ENCODE measurements at regions not wholly inside any gene's neighbourhood (a gene's known extent, or its start where the extent isn't known, plus 50 kb on each side); places are given as distances from the start of the nearest gene placed in this dataset.
A peak's percentile ranks its signal among the peaks of the same experiment; 100 is the strongest.

DNA sequence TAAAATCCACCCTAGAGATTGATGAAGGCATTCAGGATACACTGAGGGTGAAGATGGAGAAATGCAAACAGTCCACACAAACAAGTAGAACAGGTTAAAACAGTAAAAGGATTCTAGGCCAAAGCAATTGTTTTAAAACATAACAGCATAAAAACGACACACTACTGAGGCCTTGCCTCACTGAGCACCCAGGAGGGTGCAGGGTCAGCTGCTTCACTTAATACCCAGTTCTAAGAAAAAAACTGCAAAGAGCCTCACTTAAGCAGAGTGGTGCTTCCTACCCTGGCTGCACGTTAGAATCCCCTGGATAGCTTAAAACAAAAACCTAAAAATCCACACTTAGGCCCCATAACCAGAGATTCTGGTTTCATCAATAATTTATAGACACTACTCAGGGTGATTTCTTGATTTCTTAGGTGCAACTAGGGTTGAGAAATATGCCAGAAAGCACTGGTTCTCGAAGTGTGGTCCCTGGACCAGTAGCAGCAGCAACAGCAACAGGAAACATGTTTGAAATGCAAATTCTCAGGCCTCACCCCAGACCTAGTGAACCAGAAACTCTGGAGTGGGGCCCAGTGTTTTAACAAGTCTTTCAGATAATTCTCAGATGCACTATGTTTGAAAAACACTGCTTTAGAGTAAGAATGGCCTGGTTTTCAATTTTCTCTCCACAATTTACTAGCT, 279.1 kb downstream of the ZEB2 start:
- no peak for DNase-seq

DNA sequence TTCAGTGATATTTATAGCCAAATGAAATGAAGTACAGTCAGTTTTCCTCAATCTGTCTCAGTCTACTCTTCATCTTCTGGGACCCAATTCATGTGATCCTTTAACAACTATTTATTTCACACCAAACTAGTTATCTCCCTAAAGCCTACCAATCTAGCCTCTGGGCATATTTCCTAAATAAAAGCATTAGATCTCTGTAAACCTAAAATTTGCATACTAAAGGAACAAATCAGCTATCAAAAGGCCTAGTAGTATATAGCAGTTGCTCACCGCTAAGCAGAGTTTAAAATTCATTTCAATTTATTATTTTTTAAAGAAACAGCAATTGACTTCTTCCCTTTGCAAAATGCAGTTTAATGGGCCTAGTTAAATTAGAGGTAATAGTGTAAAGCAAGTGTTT, 280.2 kb downstream of the ZEB2 start:
- no peak for DNase-seq

DNA sequence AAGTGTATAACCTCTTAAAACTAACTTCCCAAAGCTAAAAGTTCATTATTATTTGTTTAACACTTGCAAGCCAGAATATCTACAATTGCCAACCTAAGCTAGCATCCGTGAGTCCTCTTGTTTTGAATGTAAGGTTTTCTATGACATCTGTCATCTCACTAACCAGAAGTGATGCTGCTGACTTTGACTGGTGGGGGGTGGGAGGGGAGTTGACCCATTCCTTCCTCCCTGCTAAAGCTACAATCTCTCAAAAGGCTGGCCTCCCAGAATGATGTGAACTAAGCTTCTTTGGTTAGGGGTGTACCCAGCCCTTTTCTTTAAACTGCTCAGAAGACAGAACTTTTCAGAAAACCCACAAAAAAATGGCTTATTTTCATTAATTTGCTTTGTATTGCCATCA, 280.6 kb downstream of the ZEB2 start:
- DNase-seq = no peak

DNA sequence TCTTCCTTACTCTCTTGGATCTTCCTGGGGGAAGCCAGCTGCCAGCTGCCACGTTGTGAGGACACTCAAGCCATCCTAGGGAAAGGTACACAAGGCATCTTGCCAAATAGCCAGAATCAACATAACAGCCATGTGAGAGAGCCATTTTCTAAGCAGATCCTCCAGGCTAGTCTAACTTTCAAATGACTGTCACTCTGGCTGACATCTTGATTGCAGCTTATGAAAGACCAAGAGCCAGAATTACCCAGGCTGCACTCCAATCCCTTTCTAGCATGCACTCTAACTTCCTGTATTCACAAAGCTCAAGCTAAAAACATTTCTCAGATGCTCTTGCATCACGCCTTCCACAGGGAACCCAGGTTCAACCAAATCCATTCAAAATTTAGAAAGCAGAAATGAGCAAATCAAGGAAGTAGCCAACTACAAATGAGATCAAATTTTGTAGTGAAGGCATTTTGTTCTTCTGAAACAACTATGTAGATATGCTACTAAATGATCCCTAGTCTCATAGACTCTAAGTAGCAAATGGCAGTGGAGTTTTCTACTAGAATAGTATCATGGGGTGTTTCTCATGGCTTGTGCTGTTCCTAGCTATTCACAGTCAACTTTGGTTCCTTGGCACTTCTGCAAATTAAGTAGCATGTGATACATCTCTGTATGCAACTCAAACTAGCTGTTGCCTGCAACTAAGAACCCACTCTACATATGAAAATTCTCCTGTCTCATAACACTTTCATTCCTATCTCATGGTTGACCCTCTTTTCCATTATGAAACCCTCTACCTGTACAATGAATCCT, 281.9 kb downstream of the ZEB2 start:
- DNase-seq = no peak

DNA sequence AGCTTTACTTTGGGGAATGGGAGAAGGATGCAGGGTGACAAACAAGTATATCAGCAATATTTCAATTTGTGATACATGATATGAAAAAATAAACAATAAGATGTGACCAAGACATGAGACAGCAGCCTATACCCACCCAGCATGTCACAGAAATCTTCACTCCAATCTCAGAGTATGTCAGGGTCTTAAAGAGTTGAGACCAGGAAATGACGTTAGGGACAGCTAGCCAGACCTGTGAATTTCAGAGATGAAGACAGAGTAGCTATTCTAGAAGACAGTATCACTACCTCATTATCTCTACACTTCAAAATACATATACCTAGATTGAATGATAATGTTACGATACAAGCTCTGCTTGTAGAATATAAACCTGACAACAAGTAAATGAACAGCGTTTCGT, 282.8 kb downstream of the ZEB2 start:
- no peak for DNase-seq

DNA sequence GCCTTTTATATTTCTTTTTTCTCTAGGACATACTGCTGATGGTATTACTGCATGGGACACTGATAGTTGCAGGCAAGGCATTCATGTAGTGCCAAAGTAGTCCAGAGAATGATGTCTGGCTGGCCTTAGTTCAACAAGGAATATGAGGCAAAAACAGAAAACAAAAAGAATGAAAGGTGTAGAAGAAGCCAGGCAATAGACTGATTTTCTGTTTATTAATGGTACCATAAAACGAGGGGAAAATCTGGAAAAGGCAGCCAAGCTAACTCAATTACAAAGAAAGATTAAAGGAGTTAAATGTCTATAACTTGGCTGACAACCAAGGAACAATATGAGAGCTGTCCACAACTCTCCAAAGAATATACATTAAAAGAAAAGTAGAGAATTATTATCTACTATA, 284.9 kb downstream of the ZEB2 start:
- no peak for DNase-seq

DNA sequence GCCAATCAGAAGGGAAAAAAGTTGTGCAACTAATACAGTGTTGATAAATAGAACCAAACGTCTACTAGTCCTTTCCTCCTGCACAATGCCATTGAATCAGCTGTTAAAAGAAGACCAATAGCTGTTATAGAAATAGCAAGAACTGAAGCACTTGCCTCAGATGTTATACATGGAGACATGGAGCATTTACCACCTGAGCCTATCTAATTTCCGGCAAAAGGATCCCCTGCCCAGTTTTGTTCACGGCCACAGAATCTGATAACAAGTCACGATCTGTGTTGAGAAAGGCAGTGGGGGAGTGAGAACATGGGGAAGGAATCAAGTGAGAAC, 285.4 kb downstream of the ZEB2 start:
- no peak for DNase-seq

DNA sequence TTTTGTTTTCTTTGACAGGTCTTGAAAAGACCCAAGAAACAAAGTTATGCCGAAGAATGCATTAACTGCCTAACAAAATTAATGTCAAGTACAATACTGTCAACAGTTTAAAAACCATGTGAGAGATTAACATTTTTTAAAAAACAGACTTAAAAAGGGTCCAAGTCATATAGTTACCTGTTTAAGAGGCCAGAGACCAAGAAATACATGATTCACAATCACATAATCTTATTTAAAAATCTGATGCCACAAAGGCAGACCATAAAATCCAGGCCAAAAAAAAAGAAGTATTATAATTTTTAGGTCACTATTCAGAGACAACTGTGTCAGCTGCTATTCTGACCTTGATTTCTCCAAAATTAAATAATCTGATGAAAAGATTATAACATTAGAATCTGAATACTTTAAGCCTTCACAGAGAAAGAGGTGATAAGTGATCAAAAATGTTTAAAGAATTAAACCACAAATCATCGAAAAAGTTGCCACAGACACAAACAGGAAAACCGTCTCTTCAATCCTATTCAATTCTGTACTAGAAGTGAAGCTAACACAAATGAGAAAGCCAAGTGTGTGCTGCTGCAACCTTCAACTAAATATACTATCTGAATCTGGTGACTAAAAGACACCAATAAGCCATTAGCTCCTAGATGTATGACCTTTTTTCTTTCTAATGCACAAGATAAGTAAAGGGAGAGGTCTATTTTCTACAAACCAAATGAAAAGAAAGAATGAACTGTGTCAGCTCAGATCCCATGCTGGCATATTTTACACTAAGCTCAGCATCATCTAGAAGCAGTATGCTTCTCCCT, 286.0 kb downstream of the ZEB2 start:
- no peak for DNase-seq

DNA sequence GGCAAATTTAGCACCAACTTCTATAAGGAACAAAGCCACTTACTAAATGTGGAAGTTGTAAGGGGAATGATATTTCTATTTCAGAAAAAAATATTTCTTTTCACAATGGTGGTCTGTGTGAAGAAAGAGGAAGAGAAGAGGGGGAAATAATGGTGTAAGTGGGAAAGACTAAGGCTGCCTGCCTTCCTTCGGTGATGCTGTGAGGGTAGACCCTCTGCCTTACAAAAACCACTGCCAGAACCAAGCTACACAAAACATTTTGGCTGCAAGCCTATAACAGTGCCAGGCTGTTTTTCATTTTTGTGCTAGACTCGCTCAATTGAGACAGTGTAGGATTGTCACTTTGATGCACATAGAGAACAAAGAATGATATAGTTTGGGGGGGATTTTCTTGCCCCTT, 286.6 kb downstream of the ZEB2 start:
- DNase-seq = no peak

DNA sequence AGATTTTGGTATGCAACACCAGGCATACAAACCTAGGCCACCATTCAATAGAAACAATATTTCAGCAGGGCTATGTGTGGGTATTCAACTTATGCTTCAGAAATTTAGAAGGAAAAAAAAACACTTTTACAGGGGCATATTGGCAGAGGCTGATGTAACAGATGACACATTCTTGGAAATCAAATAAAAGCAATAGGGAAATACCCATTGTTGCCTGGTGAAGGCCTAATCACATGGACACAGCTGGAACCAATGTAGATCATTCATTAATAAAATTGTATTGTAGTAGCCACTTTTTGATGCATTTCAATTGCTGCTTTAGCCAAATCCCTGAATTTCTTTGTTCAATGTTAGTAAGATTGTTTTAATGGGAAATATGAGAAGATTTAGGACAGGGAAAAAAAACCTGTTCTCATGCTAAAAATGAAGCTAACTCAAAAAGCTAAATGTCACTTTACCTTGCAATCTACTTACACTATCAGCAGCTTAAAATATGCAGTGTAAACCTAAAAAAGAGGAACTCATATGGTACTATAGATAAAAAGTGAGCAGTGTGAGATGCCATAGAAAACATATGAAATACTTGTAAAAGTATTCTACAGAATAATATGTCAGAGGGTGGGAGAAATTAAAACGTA, 289.4 kb downstream of the ZEB2 start:
- no peak for DNase-seq

DNA sequence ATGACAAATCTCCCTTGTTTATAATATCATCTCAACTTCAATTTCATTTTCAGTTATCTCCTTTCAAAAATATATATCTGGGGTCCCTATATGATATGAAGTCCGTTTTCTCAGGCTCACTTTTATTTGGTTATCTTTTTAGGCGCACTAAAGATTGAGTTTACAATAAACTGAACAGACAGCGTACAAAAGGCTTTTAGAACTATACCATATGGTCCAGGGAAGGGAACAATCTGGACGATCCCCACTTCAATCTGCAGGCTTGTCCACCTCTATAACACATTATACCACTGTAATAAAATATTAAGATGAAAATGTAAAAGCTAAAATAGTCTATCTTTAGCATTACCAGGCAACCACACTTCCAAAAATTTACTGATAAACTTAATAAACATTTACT, 289.9 kb downstream of the ZEB2 start:
- DNase-seq = no peak

DNA sequence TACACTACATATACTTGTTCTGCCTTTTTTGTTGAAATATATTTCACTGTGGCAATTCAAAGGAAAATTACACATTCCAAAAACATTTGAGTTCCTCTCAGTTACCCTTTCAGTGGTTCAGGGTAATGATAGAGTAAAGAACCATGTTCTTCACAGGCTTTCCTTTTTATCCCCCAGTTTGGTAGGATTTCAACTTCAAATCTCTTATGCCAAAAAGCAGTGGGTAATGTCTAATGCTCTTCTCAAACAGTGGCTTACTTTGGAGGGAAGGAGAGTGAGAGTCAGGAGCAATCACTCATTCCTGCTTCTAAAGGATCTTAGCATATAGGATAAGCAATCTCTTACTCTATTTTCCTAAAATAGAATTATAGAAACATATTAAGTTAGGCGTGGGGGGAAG, 290.6 kb downstream of the ZEB2 start:
- DNase-seq = no peak

DNA sequence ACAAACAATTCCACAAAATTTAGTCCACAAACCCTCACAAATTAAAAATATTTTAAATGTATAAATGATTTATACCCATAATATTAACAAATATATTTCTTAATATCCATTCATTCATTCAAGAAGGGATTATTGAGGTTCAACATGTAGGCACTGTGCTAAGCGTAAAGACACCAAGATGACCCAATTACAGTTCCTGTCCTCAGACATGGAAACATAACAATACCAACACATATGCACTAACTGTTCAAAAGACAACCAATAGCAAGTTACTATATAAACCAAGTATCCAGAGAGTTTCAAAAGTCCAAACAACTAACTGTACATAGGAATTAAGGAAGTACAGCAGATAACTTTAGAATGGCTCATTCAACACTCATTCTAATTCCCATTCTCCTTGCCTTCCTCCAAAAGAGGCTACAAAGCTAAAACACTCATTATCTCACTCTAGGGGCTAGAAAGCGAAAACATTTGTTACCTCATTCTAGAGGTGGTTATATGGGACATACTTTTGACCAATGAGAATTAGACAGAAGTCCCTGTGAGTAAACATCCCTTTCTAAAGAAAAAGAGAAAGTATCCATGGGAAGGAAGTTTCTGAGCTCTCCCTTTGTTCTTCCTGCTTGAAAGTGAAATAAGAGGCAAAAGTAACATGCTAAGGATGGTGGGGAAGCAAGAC, 292.4 kb downstream of the ZEB2 start:
- DNase-seq = no peak

DNA sequence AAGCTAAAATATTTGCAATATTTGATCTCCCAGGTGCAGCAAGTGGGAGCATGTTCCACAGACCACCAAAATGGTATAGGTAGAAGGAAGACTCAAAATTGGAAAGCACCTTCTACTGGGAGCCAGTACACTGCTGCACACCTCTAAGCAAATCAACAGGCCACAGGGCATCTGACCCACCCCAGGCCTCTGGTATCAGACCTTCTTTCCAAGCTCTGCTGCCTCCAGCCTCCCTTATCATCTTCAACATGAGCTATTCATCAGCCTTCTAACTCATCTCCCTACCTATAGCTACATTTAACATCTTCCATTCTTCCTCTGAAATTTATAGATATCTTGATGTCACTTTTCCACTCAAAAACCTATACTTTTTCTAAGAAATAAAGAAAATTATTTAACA, 294.8 kb downstream of the ZEB2 start:
- DNase-seq = no peak

DNA sequence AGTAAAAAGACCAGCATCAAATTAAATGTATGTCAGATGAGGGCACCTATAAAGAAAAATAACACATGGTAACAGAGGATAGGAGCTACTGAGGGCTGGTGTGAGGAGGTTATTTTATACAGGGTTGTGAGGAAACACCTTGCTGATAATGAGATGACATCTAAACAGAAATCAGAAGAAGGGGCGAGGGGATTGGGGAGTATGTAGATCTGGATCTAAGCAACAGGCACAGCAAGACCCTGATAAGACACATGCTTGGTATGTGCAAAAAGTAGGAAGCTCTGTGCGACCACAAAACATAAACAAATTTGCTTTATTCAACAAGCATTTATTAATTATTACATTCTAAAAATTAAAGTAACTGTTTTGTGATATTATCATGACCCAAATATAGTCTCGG, 295.4 kb downstream of the ZEB2 start:
- no peak for DNase-seq

DNA sequence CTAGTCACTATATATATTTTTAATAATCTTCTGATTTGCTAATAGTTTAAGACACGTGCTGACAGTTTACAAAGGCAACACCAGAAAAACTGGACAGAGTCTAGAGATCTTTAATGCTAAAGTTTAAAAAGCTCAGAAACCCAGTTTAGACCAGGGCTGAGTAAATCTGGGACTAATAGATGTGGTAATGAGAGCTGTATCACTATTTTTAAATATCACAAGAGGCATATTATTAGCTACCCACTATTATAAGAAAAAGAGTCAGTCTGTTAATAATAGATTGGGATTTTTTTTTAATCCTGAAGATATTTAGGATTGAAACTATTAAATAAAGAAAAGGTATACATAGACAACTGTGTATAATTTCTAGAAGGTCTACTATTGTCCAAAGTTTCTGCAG, 299.9 kb downstream of the ZEB2 start:
- DNase-seq = no peak

DNA sequence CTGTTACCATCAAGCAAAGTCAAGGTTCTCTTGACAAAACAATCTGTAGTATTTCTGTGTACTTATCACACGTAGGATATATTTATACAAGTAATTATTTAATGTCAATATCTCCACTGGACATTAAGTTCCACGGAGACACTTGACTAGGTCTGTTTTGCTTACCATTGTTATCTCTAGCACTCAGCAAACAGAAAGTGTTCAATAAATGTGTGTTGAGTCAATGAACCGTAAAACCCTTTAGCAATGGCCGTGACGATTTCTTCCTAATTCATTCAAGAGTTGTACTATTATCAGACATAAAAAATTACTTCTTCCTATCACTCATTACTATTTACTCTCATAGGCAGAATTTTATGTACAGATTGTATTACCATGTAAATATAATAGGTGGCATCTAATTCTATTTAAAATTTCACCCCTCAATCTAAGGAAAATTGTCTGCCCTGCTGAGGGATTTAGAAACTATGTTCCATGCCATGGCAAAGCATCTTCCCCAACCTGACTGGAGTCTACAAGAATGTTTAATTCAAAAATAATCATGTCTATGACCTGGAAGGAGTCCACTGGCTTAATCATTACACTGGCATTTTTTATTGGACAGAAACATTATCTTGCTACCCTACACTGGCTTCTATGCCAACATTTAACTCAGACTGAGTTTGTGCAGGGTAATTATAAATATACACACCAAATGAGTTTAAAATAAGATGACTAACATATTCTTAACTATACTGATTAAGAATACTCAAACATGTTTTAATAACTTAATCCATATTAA, 301.9 kb downstream of the ZEB2 start:
- peak; percentile 74 for DNase-seq

DNA sequence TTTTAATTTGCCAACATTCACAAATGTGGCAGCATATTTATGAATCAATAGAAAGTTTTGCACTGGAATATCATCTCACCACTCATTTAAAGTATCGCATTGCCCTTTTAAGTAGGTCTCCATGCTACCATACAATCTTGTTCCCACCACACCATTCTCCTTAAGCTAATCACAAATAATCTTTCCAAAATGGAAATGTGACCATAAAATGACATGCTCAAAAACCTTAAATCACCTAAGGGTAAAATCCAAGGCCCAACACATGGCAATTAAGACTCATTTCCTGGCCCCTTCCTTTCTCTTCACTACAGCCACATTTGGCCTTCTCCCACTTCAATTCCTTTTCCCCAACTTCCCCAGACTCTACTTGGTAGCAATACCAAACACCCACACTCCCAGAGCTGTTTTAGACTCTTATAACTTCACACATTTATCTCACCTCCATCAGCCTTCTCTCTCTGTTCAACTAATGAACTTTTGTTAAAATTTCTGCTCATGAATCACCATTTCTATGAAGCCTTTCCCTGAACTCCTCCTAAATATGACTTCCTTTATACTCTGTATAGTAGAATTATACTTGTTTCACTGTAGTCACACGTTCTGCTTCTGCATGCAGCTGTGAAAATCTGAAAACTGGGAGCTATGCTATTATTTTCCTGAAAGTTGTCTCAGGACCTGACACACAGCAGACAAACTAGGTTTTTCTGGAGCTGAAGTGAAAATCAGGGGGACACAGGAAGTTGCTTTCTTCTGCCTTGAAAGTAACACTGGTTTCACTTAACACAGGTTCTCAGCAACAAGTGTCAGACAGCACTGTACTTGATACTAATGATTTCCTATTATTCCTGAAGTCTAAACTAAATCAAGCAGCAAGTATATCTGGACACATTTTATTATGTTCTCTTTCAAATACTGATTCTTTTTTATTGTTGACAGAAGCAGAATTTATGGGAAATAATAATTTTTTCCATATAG, 303.9 kb downstream of the ZEB2 start:
- no peak for DNase-seq

DNA sequence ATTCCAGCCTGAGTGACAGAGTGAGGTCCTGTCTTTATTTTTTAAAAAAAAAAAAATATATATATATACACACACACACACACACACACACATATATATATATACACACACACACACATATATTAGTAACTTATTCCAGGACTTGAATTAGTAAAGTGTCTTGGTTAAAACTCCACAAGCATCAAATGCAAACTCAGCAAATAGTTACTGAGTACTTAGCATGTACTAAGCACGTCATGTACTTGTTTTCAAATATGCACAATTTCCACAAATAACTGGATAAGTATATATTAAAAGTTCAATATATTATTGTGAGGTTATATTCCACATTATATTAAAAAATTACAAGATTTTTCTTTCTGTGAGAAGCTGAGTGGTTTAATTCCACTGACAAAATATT, 304.7 kb downstream of the ZEB2 start:
- no peak for DNase-seq

DNA sequence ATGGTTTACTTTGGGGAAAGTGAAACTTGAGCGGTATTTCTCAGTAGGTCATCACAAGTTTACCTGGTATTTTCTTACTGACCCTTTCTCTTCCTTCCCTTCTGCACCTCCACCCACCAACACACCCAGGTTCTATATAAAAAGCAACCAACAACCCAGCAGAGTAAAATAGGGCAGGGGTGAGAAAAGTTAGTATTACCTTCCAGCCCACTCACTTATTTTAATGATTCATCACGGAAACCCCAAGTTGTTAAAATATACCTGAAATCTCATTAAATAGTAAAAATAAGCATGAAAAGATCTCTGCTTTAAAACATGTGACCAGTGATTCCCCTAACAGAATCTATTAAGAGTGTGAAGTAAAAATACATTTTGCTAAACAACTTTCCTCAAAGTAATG, 306.1 kb downstream of the ZEB2 start:
- DNase-seq = no peak

DNA sequence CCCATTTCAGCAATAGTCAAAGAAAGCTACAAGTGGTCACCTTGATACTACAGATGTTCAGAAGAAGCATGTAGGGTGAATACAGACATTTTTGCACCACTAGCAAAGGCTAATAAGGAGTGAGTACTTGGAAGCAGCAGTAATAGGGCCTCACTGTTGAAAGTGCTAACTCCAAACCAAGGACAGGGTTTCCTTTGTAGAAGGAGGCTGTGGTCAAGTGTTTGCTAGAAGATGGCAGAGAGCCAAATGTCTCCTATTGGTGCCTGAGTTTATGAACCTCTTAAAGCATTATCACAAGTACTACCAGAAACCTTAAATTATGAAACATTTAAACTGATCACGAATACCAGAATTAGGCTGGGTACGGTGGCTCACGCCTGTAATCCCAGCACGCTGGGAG, 308.1 kb downstream of the ZEB2 start:
- DNase-seq = no peak
